Pons (tissue), 1 donor: ENCODE measurements at regions not wholly inside any gene's neighbourhood (a gene's known extent, or its start where the extent isn't known, plus 50 kb on each side); places are given as distances from the start of the nearest gene placed in this dataset.

Experiments used
- DNase-seq: peaks from one replicate; pipeline ENCODE4 v3.0.0-alpha.2; 2016; ENCODE audit warnings: low spot score

GRCh38 chr1:112040891-112041740 is 51.6 kb upstream of the KCND3 start:
- DNase-seq = no peak

DNA sequence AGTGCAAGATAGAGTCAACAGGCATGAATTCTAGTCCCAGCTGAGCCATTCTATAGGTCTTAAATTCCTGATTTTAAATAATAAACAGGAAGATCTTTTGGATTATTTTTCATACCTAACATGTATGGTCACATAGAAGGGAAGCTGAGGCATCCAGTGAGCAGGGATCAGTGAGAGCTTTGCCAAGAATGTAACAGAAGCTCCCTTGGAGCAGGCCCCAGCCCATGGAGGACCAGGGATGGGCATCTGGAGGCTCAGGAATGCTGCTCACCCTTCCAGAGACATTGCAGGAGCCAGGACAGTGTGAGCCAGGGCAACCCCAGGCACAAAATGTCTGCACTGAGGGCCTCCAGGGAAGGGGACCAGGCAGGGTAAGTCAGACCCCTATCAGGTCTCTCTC is 54.4 kb upstream of the KCND3 start:
- no peak for DNase-seq

DNA sequence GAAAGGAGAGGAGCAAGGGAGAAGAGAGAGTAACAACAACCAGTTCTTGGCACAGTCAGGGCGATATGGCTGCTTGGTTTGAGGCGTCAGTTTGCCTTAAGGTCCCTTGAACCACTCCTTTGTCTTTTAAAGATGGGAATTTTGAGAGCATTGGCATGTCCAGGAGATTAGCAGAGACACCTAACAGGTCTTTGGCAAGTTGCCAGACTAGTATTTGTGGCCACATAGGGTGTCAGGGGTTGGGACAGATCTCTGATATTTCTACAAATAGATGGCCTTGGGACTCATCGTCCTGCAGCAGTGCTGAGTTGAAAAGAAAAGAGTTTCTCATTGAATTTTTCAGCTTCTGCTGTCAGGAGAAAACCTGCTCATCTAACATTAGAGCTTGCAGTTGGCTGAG is 55.3 kb upstream of the KCND3 start:
- no peak for DNase-seq

DNA sequence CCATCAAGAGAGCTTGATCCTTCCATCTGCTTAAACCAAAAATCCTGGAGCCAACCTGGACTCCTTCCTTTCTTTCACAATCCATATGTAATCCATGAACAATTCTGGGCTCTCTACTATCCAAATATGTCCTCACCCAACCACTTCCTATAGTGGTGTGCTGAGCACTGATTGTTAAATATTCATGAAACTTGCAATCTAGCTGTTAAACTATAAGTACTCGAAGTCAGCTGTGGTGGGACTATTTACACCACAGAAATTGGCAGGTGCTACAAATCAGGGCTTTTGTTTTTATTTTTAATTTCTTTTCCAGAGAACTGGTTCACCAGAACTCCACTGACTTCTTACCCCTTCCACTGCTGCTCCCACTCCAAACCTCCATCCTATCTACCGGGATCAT is 57.2 kb upstream of the KCND3 start:
- DNase-seq = no peak

DNA sequence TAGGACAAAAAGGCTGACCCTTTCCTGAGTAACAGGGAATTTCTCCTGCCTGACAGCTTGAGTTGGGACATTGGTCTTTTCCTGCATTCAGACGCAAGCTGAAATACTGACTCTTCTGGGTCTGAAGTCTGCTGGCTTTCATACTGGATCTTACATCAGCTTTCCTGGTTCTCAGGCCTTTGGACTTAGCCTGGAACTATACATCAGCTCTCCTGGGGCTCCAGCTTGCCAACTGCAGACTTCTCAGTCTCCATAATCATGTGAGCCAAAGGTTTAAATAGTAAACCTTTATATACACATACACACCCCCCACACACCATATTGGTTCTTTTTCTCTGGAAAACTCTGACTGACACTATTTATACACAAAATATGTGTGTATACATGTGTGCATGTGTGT is 59.0 kb upstream of the KCND3 start:
- DNase-seq = no peak

GRCh38 chr1:112054510-112054909 is 65.0 kb upstream of the KCND3 start:
- no peak for DNase-seq

DNA sequence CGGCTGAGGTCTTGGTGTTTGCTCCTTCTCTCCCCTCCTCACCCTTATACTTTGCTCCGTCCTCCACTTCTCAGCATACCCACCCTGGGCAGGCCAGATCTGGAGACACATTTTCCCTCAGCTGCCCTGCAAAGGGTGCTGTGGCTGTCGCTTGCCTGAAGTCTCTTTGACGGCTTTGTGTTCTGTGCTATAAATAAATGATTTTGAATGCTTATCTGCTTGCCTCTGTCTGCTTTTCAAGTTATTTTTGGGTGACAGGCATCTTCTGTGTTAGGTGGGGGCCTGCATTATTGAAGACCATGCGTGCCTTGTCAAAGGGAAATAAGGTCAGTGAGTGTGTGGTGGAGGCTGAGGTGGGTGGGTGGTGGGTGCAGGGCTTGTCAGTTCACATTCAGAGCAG is 66.9 kb upstream of the KCND3 start:
- no peak for DNase-seq

GRCh38 chr1:112057736-112058135 is 68.3 kb upstream of the KCND3 start:
- DNase-seq = no peak

DNA sequence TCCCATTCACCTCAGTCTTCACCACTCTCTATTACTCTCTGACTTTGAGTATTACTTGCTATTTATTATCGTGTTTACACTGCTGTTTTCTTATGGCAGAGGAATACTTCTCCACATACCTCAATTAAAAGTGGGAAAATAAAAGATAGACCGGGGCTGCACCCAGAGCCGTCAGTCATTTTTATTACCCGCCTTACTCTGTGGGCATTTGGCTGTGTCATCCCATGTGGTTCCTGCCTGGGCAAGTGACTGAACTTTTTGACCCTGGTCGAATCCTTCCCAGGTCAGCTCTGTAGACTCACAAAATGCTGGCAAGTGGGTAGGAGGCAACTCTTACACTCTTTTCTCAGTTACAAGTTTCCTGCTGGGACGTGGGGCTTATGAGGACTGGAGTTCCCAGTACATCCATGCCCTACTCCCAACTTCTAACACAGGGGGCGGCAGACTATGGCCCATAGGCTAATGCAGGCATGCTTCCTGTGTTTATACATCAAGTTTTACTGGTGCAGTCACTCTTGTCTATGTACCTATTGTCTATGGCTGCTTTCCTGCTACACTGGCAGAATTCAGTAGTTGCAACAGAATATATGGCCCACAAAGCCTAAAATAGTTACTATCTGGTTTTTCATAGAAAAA is 69.5 kb upstream of the KCND3 start:
- no peak for DNase-seq

DNA sequence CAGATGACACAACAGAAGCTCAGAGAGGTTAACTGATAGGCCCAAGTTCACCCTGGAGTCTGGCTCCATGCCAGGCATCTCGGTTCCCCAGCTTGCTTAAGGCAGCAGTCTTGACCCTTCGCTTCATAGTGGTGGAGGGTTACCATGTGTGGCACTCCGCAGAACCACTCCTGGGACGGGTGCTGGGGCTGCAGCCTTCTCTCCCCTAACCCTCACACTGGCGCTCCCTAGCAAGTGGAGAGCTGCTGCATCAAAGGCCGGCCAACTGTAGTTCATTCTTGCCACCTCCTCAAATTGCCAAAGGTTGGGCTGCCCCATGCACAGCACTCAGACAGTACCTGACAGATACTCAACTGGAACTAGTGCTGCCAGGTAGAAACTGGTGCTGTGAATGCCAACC is 70.2 kb upstream of the KCND3 start:
- DNase-seq = no peak

DNA sequence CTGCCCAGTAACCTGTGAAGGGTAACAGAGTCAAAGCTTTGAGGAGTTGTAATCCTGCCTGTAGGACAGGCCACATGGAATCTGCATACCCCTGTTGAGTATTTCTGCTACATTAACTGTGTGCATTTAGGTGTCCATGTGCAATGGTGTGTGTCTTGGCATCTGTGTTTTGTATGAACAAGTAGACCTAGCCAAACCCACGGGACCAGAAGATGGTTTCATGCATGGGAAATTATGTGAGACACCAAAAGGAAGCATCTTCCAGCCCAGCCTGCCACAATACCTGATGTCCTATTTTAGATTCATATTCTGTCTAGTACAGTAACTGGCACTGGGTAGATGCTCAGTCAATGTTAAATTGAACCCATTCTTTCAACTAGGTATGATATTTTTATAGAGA is 70.8 kb upstream of the KCND3 start:
- no peak for DNase-seq

DNA sequence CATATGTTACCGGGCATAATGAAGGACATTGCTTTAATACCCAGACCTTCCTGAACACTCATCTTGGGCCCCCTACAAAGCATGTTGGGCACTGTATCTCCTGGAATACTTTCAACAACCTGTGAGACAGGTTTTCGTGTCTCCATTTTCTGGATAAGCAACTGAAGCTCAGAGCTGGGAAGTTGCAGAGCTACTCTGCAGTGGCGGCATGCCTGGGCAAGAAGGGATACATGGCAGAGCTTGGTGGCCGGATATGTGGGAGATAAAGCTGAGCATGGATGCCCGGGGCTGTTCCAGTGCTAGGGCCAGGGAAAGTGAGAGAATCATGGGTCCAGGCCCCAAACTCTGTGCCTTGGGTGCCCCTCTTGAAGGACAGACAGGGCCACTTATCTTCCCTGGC is 71.6 kb upstream of the KCND3 start:
- DNase-seq = no peak

- DNase-seq = no peak
These were observed 72.4 kb upstream of the KCND3 start for GRCh38 chr1:112061901-112062320.

- no peak for DNase-seq
These were observed 74.6 kb upstream of the KCND3 start for GRCh38 chr1:112063781-112064728.

DNA sequence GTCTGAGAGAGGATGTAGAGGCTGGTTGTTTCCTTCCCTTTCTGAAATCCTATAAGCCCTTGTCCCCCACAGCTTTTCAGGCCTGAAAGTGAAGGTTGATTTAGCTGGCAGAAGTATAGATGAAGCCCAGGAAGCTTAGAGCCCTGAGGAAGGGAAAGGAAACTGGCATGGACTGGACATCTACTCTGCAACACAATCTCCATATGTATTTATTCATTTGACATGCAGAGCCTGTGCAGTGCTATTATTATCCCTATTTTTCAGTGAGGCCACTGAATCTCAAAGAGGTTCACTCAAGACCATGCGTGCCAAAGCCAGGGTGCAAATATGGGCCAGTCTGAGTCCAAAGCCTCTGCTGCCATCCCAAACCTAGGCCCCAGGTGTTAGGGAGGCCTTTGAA is 78.5 kb upstream of the KCND3 start:
- no peak for DNase-seq

- DNase-seq = no peak
These were observed 81.2 kb upstream of the KCND3 start for GRCh38 chr1:112070677-112071076.

- DNase-seq = peak; percentile 19
These were observed 85.2 kb upstream of the KCND3 start for GRCh38 chr1:112074711-112075110.

- no peak for DNase-seq
These were observed 86.1 kb upstream of the KCND3 start for GRCh38 chr1:112075566-112075965.

GRCh38 chr1:112079446-112079845 is 90.0 kb upstream of the KCND3 start:
- no peak for DNase-seq

GRCh38 chr1:112083487-112083886 is 94.0 kb upstream of the KCND3 start:
- no peak for DNase-seq

- DNase-seq = no peak
These were observed 103.3 kb upstream of the KCND3 start for GRCh38 chr1:112092656-112093371.

DNA sequence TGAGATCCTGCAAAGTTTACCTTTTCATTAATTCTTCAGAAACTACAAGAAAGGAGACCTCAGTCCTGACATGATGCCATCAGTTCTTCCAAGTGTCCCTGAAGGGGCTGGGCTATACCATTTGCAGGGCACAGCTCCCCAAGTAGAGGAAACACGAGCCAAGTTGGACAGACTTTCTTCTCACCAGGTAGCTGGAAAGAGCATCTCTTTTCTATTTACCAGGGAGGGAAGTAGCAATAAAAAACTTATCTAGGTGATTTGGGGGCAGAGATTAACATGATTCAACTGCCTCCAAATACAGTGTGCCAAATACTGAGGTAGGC is 103.9 kb upstream of the KCND3 start:
- DNase-seq = peak; percentile 4
